ENCODE measurements at regions not wholly inside any gene's neighbourhood (a gene's known extent, or its start where the extent isn't known, plus 50 kb on each side); places are given as distances from the start of the nearest gene placed in this dataset.
"Not testable (repeated sequence)": the region's sequence is repeated elsewhere in the genome, so short reads cannot be mapped to it uniquely, and the experiment has no call there.

- DNase-seq (ENCODE audit: low read depth in 1 of 2, low spot score in 1 of 2); H3K27ac ChIP-seq (replicated peaks); H3K27me3 ChIP-seq (ENCODE audit: insufficient read depth, poor library complexity, severe bottlenecking); H3K4me3 ChIP-seq (replicated peaks; ENCODE audit: insufficient read depth, low read length): not testable (repeated sequence)
Observed at GRCh38 chr12:25352942-25353341, 102.2 kb upstream of the KRAS start.

- DNase-seq (ENCODE audit: low read depth in 1 of 2, low spot score in 1 of 2): no peak
- Histone ChIP-seq H3K4me3 (replicated peaks; ENCODE audit: insufficient read depth, low read length) (no peak overlapping the region), H3K27ac (replicated peaks) (no peak overlapping the region), H3K27me3 (ENCODE audit: insufficient read depth, poor library complexity, severe bottlenecking) (no peaks in the 10 kb centered on the region)
- TF ChIP-seq POLR2AphosphoS5 (IDR thresholded peaks at IDR 0.05; ENCODE audit: low read depth) (no peak), REST (IDR thresholded peaks at IDR 0.05; ENCODE audit: insufficient replicate concordance, low read depth) (no peak), SPI1 (IDR thresholded peaks at IDR 0.05; ENCODE audit: borderline replicate concordance, low read depth) (no peak), CTCF (IDR thresholded peaks at IDR 0.05; ENCODE audit: insufficient read depth, low read length) (no peak), GABPA (IDR thresholded peaks at IDR 0.05; ENCODE audit: low read depth) (no peak)
Observed at GRCh38 chr12:25352083-25352918, 101.6 kb upstream of the KRAS start.

GRCh38 chr12:25348593-25348895 is 97.8 kb upstream of the KRAS start:
- no peak for DNase-seq (ENCODE audit: low read depth in 1 of 2, low spot score in 1 of 2)
- Histone ChIP-seq H3K4me3 (replicated peaks; ENCODE audit: insufficient read depth, low read length) (no peak overlapping the region), H3K27ac (replicated peaks) (no peak overlapping the region), H3K27me3 (ENCODE audit: insufficient read depth, poor library complexity, severe bottlenecking) (no peaks in the 10 kb centered on the region)
- no peak for TF ChIP-seq SPI1 (IDR thresholded peaks at IDR 0.05; ENCODE audit: borderline replicate concordance, low read depth)

GRCh38 chr12:25347716-25348592 is 97.2 kb upstream of the KRAS start:
- H3K27me3 ChIP-seq (ENCODE audit: insufficient read depth, poor library complexity, severe bottlenecking): no peaks in the 10 kb centered on the region
- no peak overlapping the region for H3K27ac ChIP-seq (replicated peaks)
- TF ChIP-seq GABPA (IDR thresholded peaks at IDR 0.05; ENCODE audit: low read depth) (no peak), SPI1 (IDR thresholded peaks at IDR 0.05; ENCODE audit: borderline replicate concordance, low read depth) (no peak), REST (IDR thresholded peaks at IDR 0.05; ENCODE audit: insufficient replicate concordance, low read depth) (no peak), POLR2AphosphoS5 (IDR thresholded peaks at IDR 0.05; ENCODE audit: low read depth) (no peak), CTCF (IDR thresholded peaks at IDR 0.05; ENCODE audit: insufficient read depth, low read length) (no peak)
- H3K4me3 ChIP-seq (replicated peaks; ENCODE audit: insufficient read depth, low read length): no peak overlapping the region
- peak; percentile 5 to 13 for DNase-seq (ENCODE audit: low read depth in 1 of 2, low spot score in 1 of 2)

GRCh38 chr12:25341877-25342276 is 91.1 kb upstream of the KRAS start:
- not testable (repeated sequence) for H3K27me3 ChIP-seq (ENCODE audit: insufficient read depth, poor library complexity, severe bottlenecking); H3K27ac ChIP-seq (replicated peaks); DNase-seq (ENCODE audit: low read depth in 1 of 2, low spot score in 1 of 2); H3K4me3 ChIP-seq (replicated peaks; ENCODE audit: insufficient read depth, low read length)

All from HL-60 (cell line).